Tibial nerve (tissue), 4 donors: ENCODE measurements at regions not wholly inside any gene's neighbourhood (a gene's known extent, or its start where the extent isn't known, plus 50 kb on each side); places are given as distances from the start of the nearest gene placed in this dataset.

Source experiments
- DNase-seq, 2 donors: peaks; one replicate each; pipeline ENCODE4 v3.0.0-alpha.2; 2019; ENCODE audit warnings: low spot score in 2 of 2
- H3K27ac ChIP-seq, 4 donors: fragments of 200-600 bp; sonication (generic) in 3 of 4; one replicate each; pipeline ENCODE4 v1.5.1; 2017 to 2019; ENCODE audit warnings: mild to moderate bottlenecking in 1 of 4
- H3K27me3 ChIP-seq, 2 donors: fragments of 200-600 bp; sonication (generic) in 1 of 2; one replicate each; pipeline versions ENCODE4 v1.5.1 to v1.6.0; 2017 to 2019
- H3K36me3 ChIP-seq, 3 donors: fragments of 200-600 bp; sonication (generic); one replicate each; pipeline ENCODE4 v1.5.1; 2018 to 2019
- H3K4me1 ChIP-seq, 4 donors: fragments of 200-600 bp; sonication (generic) in 3 of 4; one replicate each; pipeline ENCODE4 v1.5.1; 2017 to 2019
- H3K4me3 ChIP-seq, 4 donors: fragments of 200-600 bp; sonication (generic) in 3 of 4; one replicate each; pipeline ENCODE4 v1.5.1; 2017 to 2019; ENCODE audit warnings: mild to moderate bottlenecking in 1 of 4, moderate library complexity in 1 of 4
- H3K9me3 ChIP-seq, 4 donors: fragments of 200-600 bp; sonication (generic) in 3 of 4; one replicate each; pipeline ENCODE4 v1.5.1; 2017 to 2019
- CTCF ChIP-seq, 5 experiments: fragments of 200-600 bp in 3 of 5; fragments of 450-650 bp in 2 of 5; sonication (generic) in 3 of 5; IDR thresholded peaks; one replicate each; pipeline ENCODE4 v1.5.1; 2016 to 2019; ENCODE audit warnings: antibody characterized with exemption in 5 of 5, mild to moderate bottlenecking in 3 of 5, moderate library complexity in 2 of 5
- EP300 ChIP-seq, 2 donors: sonication (generic); formaldehyde crosslinking; IDR thresholded peaks; one replicate each; pipeline ENCODE4 v1.6.1; 2017; ENCODE audit warnings: antibody characterized with exemption in 2 of 2, mild to moderate bottlenecking in 1 of 2
- POLR2A ChIP-seq, 2 donors: fragments of 450-650 bp; IDR thresholded peaks; one replicate each; pipeline ENCODE4 v1.6.1; 2017; ENCODE audit warnings: antibody characterized with exemption in 2 of 2, mild to moderate bottlenecking in 2 of 2, moderate library complexity in 2 of 2
- WGBS, 2 donors: methylation state at CpG; one replicate each; pipeline ENCODE4 v1.1.5; 2018; 5-methylcytosine and 5-hydroxymethylcytosine counted together

- H3K9me3 ChIP-seq, result no peaks in the 10 kb centered on the region
- TF ChIP-seq EP300 (IDR thresholded peaks at IDR 0.05) (peak in 1 of 2 donors; percentile 55), POLR2A (IDR thresholded peaks at IDR 0.05) (no peak)
- no peak overlapping the region for H3K4me3 ChIP-seq
- WGBS, 2 donors, result 22 to 23% methylated on average over 9 to 10 of the region's 10 CpGs
- no peaks in the 10 kb centered on the region for H3K27me3 ChIP-seq
- H3K4me1 ChIP-seq, result peaks cover 7 to 64% (median 42%) of the 10 kb centered on the region in 4 donors
- peak overlapping the region; percentile 84 to 93 (median 88) for H3K27ac ChIP-seq
- peak; percentile 50 to 56 for DNase-seq
- H3K36me3 ChIP-seq, result no peaks in the 10 kb centered on the region
Measured at GRCh38 chr20:50304501-50304856, 113.8 kb downstream of the CEBPB start.

GRCh38 chr20:50304923-50305635 lies 114.4 kb downstream of the CEBPB start:
- Histone ChIP-seq H3K36me3 (no peaks in the 10 kb centered on the region), H3K27me3 (no peaks in the 10 kb centered on the region), H3K27ac (peak overlapping the region; percentile 84 to 93 (median 88)), H3K4me3 (no peak overlapping the region), H3K9me3 (no peaks in the 10 kb centered on the region), H3K4me1 (peaks cover 7 to 70% (median 44%) of the 10 kb centered on the region in 4 donors)
- WGBS, 2 donors, result 51 to 64% methylated on average over 14 of the region's 14 CpGs
- DNase-seq, result peak; percentile 77 to 81
- no peak for TF ChIP-seq CTCF (IDR thresholded peaks at IDR 0.05)
- TF ChIP-seq EP300 (IDR thresholded peaks at IDR 0.05), result peak in 1 of 2 donors; percentile 55

GRCh38 chr20:50305636-50306477 lies 115.2 kb downstream of the CEBPB start:
- no peaks in the 10 kb centered on the region for H3K36me3 ChIP-seq
- H3K4me1 ChIP-seq, result peaks cover 7 to 73% (median 44%) of the 10 kb centered on the region in 4 donors
- no peak overlapping the region for H3K4me3 ChIP-seq
- H3K27ac ChIP-seq, result peak overlapping the region; percentile 84 to 93 (median 88)
- peak; percentile 58 to 73 for DNase-seq
- no peaks in the 10 kb centered on the region for H3K9me3 ChIP-seq
- 48 to 51% methylated on average over 19 of the region's 19 CpGs for WGBS, 2 donors
- no peak for TF ChIP-seq POLR2A (IDR thresholded peaks at IDR 0.05)
- TF ChIP-seq EP300 (IDR thresholded peaks at IDR 0.05), result peak in 1 of 2 donors; percentile 83
- peak in 2 of 5 experiments; percentile 19 to 38 for TF ChIP-seq CTCF (IDR thresholded peaks at IDR 0.05)
- no peaks in the 10 kb centered on the region for H3K27me3 ChIP-seq

GRCh38 chr20:50306478-50307423 lies 116.1 kb downstream of the CEBPB start:
- DNase-seq, result no peak
- peaks cover 7 to 73% (median 44%) of the 10 kb centered on the region in 4 donors for H3K4me1 ChIP-seq

More at GRCh38 chr20:50306478-50307423, 116.1 kb downstream of the CEBPB start:
- no peaks in the 10 kb centered on the region for H3K9me3 ChIP-seq
- WGBS, 2 donors, result 80 to 84% methylated on average over 11 to 13 of the region's 13 CpGs
- H3K27ac ChIP-seq, result peak overlapping the region; percentile 84 to 93 (median 88)
- H3K4me3 ChIP-seq, result no peak overlapping the region
- H3K27me3 ChIP-seq, result no peaks in the 10 kb centered on the region
- H3K36me3 ChIP-seq, result no peaks in the 10 kb centered on the region
- TF ChIP-seq POLR2A (IDR thresholded peaks at IDR 0.05) (no peak), CTCF (IDR thresholded peaks at IDR 0.05) (no peak), EP300 (IDR thresholded peaks at IDR 0.05) (no peak)
